ENCODE measurements at regions not wholly inside any gene's neighbourhood (a gene's known extent, or its start where the extent isn't known, plus 50 kb on each side); places are given as distances from the start of the nearest gene placed in this dataset.

GRCh38 chr1:235925016-235925415 is 58.3 kb upstream of the LYST start:
- no peak for DNase-seq

GRCh38 chr1:235923466-235924021 is 56.8 kb upstream of the LYST start:
- DNase-seq = no peak

GRCh38 chr1:235920596-235921375 is 54.1 kb upstream of the LYST start:
- no peak for DNase-seq

- DNase-seq = no peak
These were observed 53.2 kb upstream of the LYST start for GRCh38 chr1:235919833-235920441.

- no peak for DNase-seq
These were observed 52.6 kb upstream of the LYST start for GRCh38 chr1:235919127-235919832.

- DNase-seq = no peak
These were observed 51.8 kb upstream of the LYST start for GRCh38 chr1:235918465-235918864.

DNA sequence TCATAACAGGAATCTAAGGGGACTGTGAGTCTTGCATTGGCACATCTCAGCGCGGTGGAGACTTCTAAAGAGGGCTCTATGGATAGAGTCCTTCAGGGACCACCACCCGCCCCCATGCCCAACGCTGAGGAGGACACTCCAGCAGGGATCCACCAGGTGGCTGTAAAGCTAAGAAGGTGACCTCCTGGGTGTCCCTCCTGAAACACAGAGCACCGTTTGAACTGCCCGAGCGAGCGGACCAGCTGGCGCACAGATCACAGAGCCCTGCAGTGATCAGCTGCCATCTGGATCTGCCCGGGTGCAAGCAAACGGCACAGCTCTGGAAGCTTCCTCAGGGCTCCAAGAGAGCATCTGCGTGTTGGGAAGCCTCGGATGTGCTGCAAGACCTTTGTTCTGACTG is 51.3 kb upstream of the LYST start:
- no peak for DNase-seq

GRCh38 chr1:235917267-235917811 is 50.6 kb upstream of the LYST start:
- peak; percentile 39 for DNase-seq
